Fibroblast of lung (primary cell): ENCODE measurements at regions not wholly inside any gene's neighbourhood (a gene's known extent, or its start where the extent isn't known, plus 50 kb on each side); places are given as distances from the start of the nearest gene placed in this dataset.

Experiments used
- CTCF ChIP-seq, 2 donors: IDR thresholded peaks in 1 of 2; conservative IDR thresholded peaks in 1 of 2; 1 replicate in 1 of 2; 2 replicates in 1 of 2; pipeline ENCODE4 v1.5.1; 2011 to 2012; ENCODE audit warnings: low read length in 2 of 2, control low read depth in 1 of 2, inconsistent platforms in 1 of 2, low read depth in 1 of 2, mild to moderate bottlenecking in 1 of 2
- EZH2 ChIP-seq: IDR thresholded peaks from 2 replicates; pipeline ENCODE4 v1.5.1; 2012; ENCODE audit warnings: low read length, control low read depth, mild to moderate bottlenecking; ENCODE audit errors: missing control alignments

- TF ChIP-seq CTCF (conservative IDR thresholded peaks at IDR 0.05 in 1 of 2, IDR thresholded peaks at IDR 0.05 in 1 of 2; ENCODE audit: low read depth in 1 of 2, low read length in 2 of 2) (no peak), EZH2 (no peak)
Observed at GRCh38 chr4:20384456-20384855, 132.8 kb downstream of the SLIT2 start.
